GM20431 (cell line): ENCODE measurements at regions not wholly inside any gene's neighbourhood (a gene's known extent, or its start where the extent isn't known, plus 50 kb on each side); places are given as distances from the start of the nearest gene placed in this dataset.

Source experiments
- in situ Hi-C: fragments of 300-500 bp; cut with MseI, MboI; formaldehyde crosslinking; loops from one replicate; pipeline ENCODE4 v1.15.0; 2020; ENCODE audit warnings: low sequenced_read_pairs; ENCODE audit not compliant: unreplicated experiment

- in situ Hi-C loops: loop anchor here (25.0 kb wide), 2 partner anchors 546 to 921 kb away; no protein-coding TSS in a partner anchor
Observed at GRCh38 chr6:87941556-87942358, 105.9 kb upstream of the SPACA1 start.

GRCh38 chr6:87939776-87940175 lies 107.9 kb upstream of the SPACA1 start:
- in situ Hi-C loops: loop anchor here (25.0 kb wide), 2 partner anchors 548 to 923 kb away; no protein-coding TSS in a partner anchor

- in situ Hi-C loops: loop anchor here (25.0 kb wide), 2 partner anchors 549 to 924 kb away; no protein-coding TSS in a partner anchor
Observed at GRCh38 chr6:87938287-87938686, 109.4 kb upstream of the SPACA1 start.

- in situ Hi-C loops: loop anchor here (25.0 kb wide), 2 partner anchors 551 to 926 kb away; no protein-coding TSS in a partner anchor
Observed at GRCh38 chr6:87936065-87936464, 111.6 kb upstream of the SPACA1 start.

GRCh38 chr6:87935196-87935595 lies 112.4 kb upstream of the SPACA1 start:
- in situ Hi-C loops: loop anchor here (25.0 kb wide), 2 partner anchors 552 to 927 kb away; no protein-coding TSS in a partner anchor

- in situ Hi-C loops: loop anchor here (25.0 kb wide), 2 partner anchors 555 to 930 kb away; no protein-coding TSS in a partner anchor
Observed at GRCh38 chr6:87932361-87932760, 115.3 kb upstream of the SPACA1 start.

GRCh38 chr6:87929843-87930288 lies 117.8 kb upstream of the SPACA1 start:
- in situ Hi-C loops: loop anchor here (25.0 kb wide), 2 partner anchors 557 to 932 kb away; no protein-coding TSS in a partner anchor

GRCh38 chr6:87926687-87927086 lies 121.0 kb upstream of the SPACA1 start:
- in situ Hi-C loops: loop anchor here (25.0 kb wide), 2 partner anchors 561 to 936 kb away; no protein-coding TSS in a partner anchor

- in situ Hi-C loops: loop anchor here (25.0 kb wide), 2 partner anchors 561 to 936 kb away; no protein-coding TSS in a partner anchor
Observed at GRCh38 chr6:87926072-87926471, 121.6 kb upstream of the SPACA1 start.

- in situ Hi-C loops: loop anchor here (25.0 kb wide), 2 partner anchors 562 to 937 kb away; no protein-coding TSS in a partner anchor
Observed at GRCh38 chr6:87925373-87926060, 122.1 kb upstream of the SPACA1 start.

GRCh38 chr6:87923389-87924050 lies 124.1 kb upstream of the SPACA1 start:
- in situ Hi-C loops: no loop called here

- in situ Hi-C loops: no loop called here
Observed at GRCh38 chr6:87922947-87923330, 124.7 kb upstream of the SPACA1 start.

- in situ Hi-C loops: no loop called here
Observed at GRCh38 chr6:87922196-87922946, 125.3 kb upstream of the SPACA1 start.

- in situ Hi-C loops: no loop called here
Observed at GRCh38 chr6:87921034-87921433, 126.6 kb upstream of the SPACA1 start.

GRCh38 chr6:87920245-87920644 lies 127.4 kb upstream of the SPACA1 start:
- in situ Hi-C loops: no loop called here

GRCh38 chr6:87919416-87919815 lies 128.2 kb upstream of the SPACA1 start:
- in situ Hi-C loops: no loop called here

- in situ Hi-C loops: no loop called here
Observed at GRCh38 chr6:87919001-87919400, 128.6 kb upstream of the SPACA1 start.

- in situ Hi-C loops: no loop called here
Observed at GRCh38 chr6:87918461-87918941, 129.1 kb upstream of the SPACA1 start.

GRCh38 chr6:87917886-87918285 lies 129.8 kb upstream of the SPACA1 start:
- in situ Hi-C loops: no loop called here
